GM12878 (cell line): ENCODE measurements at regions not wholly inside any gene's neighbourhood (a gene's known extent, or its start where the extent isn't known, plus 50 kb on each side); places are given as distances from the start of the nearest gene placed in this dataset.

Experiments
- ATAC-seq: fragments of 200-7000 bp; cut with Tn5 transposase; 3 replicates; pipeline ENCODE4 v1.9.1; 2020; ENCODE audit warnings: mild to moderate bottlenecking, moderate library complexity
- BruUV-seq: library from RNA; stranded (reverse); fragments of 400-500 nt; replicated peaks from 2 replicates; lab custom pipeline; 2021; lab: Mats Ljungman, UMichigan
- CTCF ChIA-PET: fragments of 300-600 bp; sonication (Branson Sonifier 250); formaldehyde crosslinking; extraction: SDS; loops from one replicate; lab custom pipeline; 2021; ENCODE audit warnings: inconsistent platforms; lab: Yijun Ruan, JAX
- POLR2A ChIA-PET: fragments of 350-600 bp; formaldehyde crosslinking; extraction: SDS; loops from one replicate; lab custom pipeline; 2021; ENCODE audit warnings: inconsistent platforms; lab: Charles Lee
- RAD21 ChIA-PET: fragments of 300-600 bp; sonication (Branson Sonifier 250); formaldehyde crosslinking; loops from one replicate; lab custom pipeline; 2023; ENCODE audit warnings: antibody characterized with exemption; ENCODE audit not compliant: unreplicated experiment; lab: Charles Lee
- SMC1A ChIA-PET: fragments of 300-600 bp; sonication (Branson Sonifier 250); formaldehyde crosslinking; loops from one replicate; lab custom pipeline; 2023; ENCODE audit not compliant: unreplicated experiment, uncharacterized antibody; lab: Charles Lee
- DNase-seq: peaks from one replicate; pipeline ENCODE4 v3.0.0-alpha.2; 2011; ENCODE audit warnings: low read depth, low spot score
- FAIRE-seq: peaks from 3 replicates; lab custom pipeline; 2011; peaks lifted over from hg19 to GRCh38; lab: Jason Lieb, UNC
- H2AFZ ChIP-seq: 2 replicates; pipeline ENCODE4 v1.6.0; 2011; ENCODE audit warnings: low read depth, low read length, control low read depth; ENCODE audit not compliant: control insufficient read depth
- H3K27ac ChIP-seq: 2 replicates; pipeline ENCODE4 v1.5.1; 2011; ENCODE audit warnings: control low read depth; ENCODE audit not compliant: control insufficient read depth, insufficient read depth
- H3K27me3 ChIP-seq, 2 experiments: replicated peaks in 1 of 2; 2 replicates each; pipeline versions ENCODE4 v1.6.0 to v1.6.1; 2011; ENCODE audit warnings: low read length in 1 of 2; ENCODE audit not compliant: control insufficient read depth in 2 of 2, insufficient read depth in 2 of 2
- H3K36me3 ChIP-seq, 2 experiments: 2 replicates each; pipeline ENCODE4 v1.5.1; 2011; ENCODE audit warnings: low read length in 1 of 2; ENCODE audit not compliant: control insufficient read depth in 2 of 2, insufficient read depth in 2 of 2
- H3K4me1 ChIP-seq: 2 replicates; pipeline ENCODE4 v1.6.1; 2011; ENCODE audit warnings: mild to moderate bottlenecking, low read length, moderate library complexity, mixed read lengths; ENCODE audit not compliant: control insufficient read depth, insufficient read depth
- H3K4me2 ChIP-seq: 2 replicates; pipeline ENCODE4 v1.6.0; 2011; ENCODE audit warnings: control low read depth; ENCODE audit not compliant: control insufficient read depth, insufficient read depth
- H3K4me3 ChIP-seq: fragments of 200-600 bp; sonication (generic); 2 replicates; pipeline ENCODE4 v1.5.1; 2016
- H3K79me2 ChIP-seq: 2 replicates; pipeline ENCODE4 v1.6.0; 2011; ENCODE audit warnings: low read length; ENCODE audit not compliant: control insufficient read depth, insufficient read depth
- H3K9ac ChIP-seq: 2 replicates; pipeline ENCODE4 v1.8.0; 2011; ENCODE audit warnings: low read length, control low read depth, mixed read lengths; ENCODE audit not compliant: control insufficient read depth, insufficient read depth
- H3K9me3 ChIP-seq: replicated peaks from 3 replicates; pipeline ENCODE4 v1.5.1; 2011; ENCODE audit warnings: mild to moderate bottlenecking, low read length; ENCODE audit not compliant: control insufficient read depth, insufficient read depth
- H4K20me1 ChIP-seq: 2 replicates; pipeline ENCODE4 v1.6.0; 2011; ENCODE audit not compliant: control insufficient read depth, insufficient read depth
- CEBPZ ChIP-seq: fragments of 150-350 bp; IDR thresholded peaks from 2 replicates; pipeline ENCODE4 v1.6.1; 2016; ENCODE audit warnings: low read depth, low read length
- CHD4 ChIP-seq: fragments of 200-600 bp; sonication (generic); IDR thresholded peaks from 2 replicates; pipeline ENCODE4 v1.6.1; 2016; ENCODE audit warnings: mild to moderate bottlenecking
- ESRRA ChIP-seq: IDR thresholded peaks from 2 replicates; pipeline ENCODE4 v1.6.1; 2012; ENCODE audit warnings: mild to moderate bottlenecking, low read length, improper control_type of control experiment
- GATAD2B ChIP-seq: fragments of 450-650 bp; conservative IDR thresholded peaks from 2 replicates; pipeline ENCODE4 v1.6.1; 2017; ENCODE audit warnings: low read depth, mild to moderate bottlenecking, moderate library complexity
- LARP7 ChIP-seq: fragments of 450-650 bp; IDR thresholded peaks from 2 replicates; pipeline ENCODE4 v1.6.1; 2017; ENCODE audit warnings: mild to moderate bottlenecking
- MTA2 ChIP-seq: fragments of 450-650 bp; IDR thresholded peaks from 2 replicates; pipeline ENCODE4 v1.6.1; 2016; ENCODE audit warnings: low read depth, mild to moderate bottlenecking, moderate library complexity
- NFYB ChIP-seq: IDR thresholded peaks from 2 replicates; pipeline ENCODE4 v1.6.1; 2011; ENCODE audit warnings: low read depth, mild to moderate bottlenecking, low read length, improper control_type of control experiment, moderate library complexity; ENCODE audit not compliant: insufficient read depth
- RAD51 ChIP-seq: fragments of 450-650 bp; IDR thresholded peaks from 2 replicates; pipeline ENCODE4 v1.6.1; 2016; ENCODE audit warnings: moderate library complexity, mild to moderate bottlenecking, inconsistent platforms
- RFX5 ChIP-seq: IDR thresholded peaks from 2 replicates; pipeline ENCODE4 v1.6.1; 2011; ENCODE audit warnings: low read depth, low read length, improper control_type of control experiment
- RUNX3 ChIP-seq: IDR thresholded peaks from 2 replicates; pipeline ENCODE4 v1.6.1; 2012; ENCODE audit warnings: low read length, inconsistent platforms
- SIX5 ChIP-seq: IDR thresholded peaks from 2 replicates; pipeline ENCODE4 v1.6.1; 2011; ENCODE audit warnings: mild to moderate bottlenecking, low read depth, low read length, moderate library complexity; ENCODE audit not compliant: severe bottlenecking
- SMAD1 ChIP-seq: fragments of 450-650 bp; IDR thresholded peaks from 2 replicates; pipeline ENCODE4 v1.6.1; 2018; ENCODE audit warnings: mild to moderate bottlenecking, low read depth; ENCODE audit not compliant: partially characterized antibody
- SPI1 ChIP-seq: IDR thresholded peaks from 2 replicates; pipeline ENCODE4 v1.6.1; 2011; ENCODE audit warnings: low read depth, mild to moderate bottlenecking, low read length, moderate library complexity, borderline replicate concordance; ENCODE audit not compliant: insufficient read depth
- TCF12 ChIP-seq: IDR thresholded peaks from 2 replicates; pipeline ENCODE4 v1.6.1; 2011; ENCODE audit warnings: low read depth, mild to moderate bottlenecking, low read length
- USF2 ChIP-seq: IDR thresholded peaks from 2 replicates; pipeline ENCODE4 v1.6.1; 2011; ENCODE audit warnings: low read depth, low read length, improper control_type of control experiment, borderline replicate concordance
- ZBED1 ChIP-seq: IDR thresholded peaks from 2 replicates; pipeline ENCODE4 v1.6.1; 2016; ENCODE audit warnings: borderline replicate concordance
- ZBTB40 ChIP-seq: fragments of 450-650 bp; IDR thresholded peaks from 2 replicates; pipeline ENCODE4 v1.6.1; 2016; ENCODE audit warnings: mild to moderate bottlenecking, moderate library complexity, borderline replicate concordance
- ZZZ3 ChIP-seq: IDR thresholded peaks from 2 replicates; pipeline ENCODE4 v1.6.1; 2011; ENCODE audit warnings: low read depth; ENCODE audit not compliant: control insufficient read depth, insufficient read length
- WGBS: methylation state at CpG from one replicate; pipeline ENCODE4 v1.1.6; 2016; ENCODE audit warnings: low lambda C conversion rate; ENCODE audit not compliant: insufficient replicate concordance, insufficient coverage; ENCODE audit errors: missing lambda C conversion rate; 5-methylcytosine and 5-hydroxymethylcytosine counted together
- in situ Hi-C: fragments of 300-500 bp; cut with MboI; formaldehyde crosslinking; loops from 9 replicates; pipeline ENCODE4 v1.14.3; 2018; ENCODE audit warnings: mixed read lengths
- intact Hi-C: fragments of 100-400 bp; cut with micrococcal nuclease; formaldehyde crosslinking; loops from one replicate; pipeline ENCODE4 v1.14.2; 2022; ENCODE audit not compliant: unreplicated experiment

GRCh38 chrX:45598861-45599260, 398.2 kb upstream of the DIPK2B start:
- H4K20me1 ChIP-seq = no peaks in the 10 kb centered on the region
- H3K9ac ChIP-seq = no peak overlapping the region
- DNase-seq = no peak
- no peak overlapping the region for H3K4me3 ChIP-seq
- POLR2A ChIA-PET = no interaction called here
- ATAC-seq = no peak
- SMC1A ChIA-PET = no interaction called here
- in situ Hi-C loops = no loop called here
- CTCF ChIA-PET = no interaction called here
- RAD21 ChIA-PET = no interaction called here
- intact Hi-C loops = no loop called here
- no peaks in the 10 kb centered on the region for H3K4me1 ChIP-seq
- FAIRE-seq = no peak
- H3K27me3 ChIP-seq = no peaks in the 10 kb centered on the region
- H3K36me3 ChIP-seq = no peaks in the 10 kb centered on the region
- no peak overlapping the region for H3K4me2 ChIP-seq
- no peak overlapping the region for H2AFZ ChIP-seq
- no peaks in the 10 kb centered on the region for H3K9me3 ChIP-seq
- no peaks in the 10 kb centered on the region for H3K79me2 ChIP-seq
- no peak overlapping the region for H3K27ac ChIP-seq
- TF ChIP-seq ESRRA (no peak), ZBTB40 (no peak), ZZZ3 (no peak), RUNX3 (no peak), RFX5 (no peak), CEBPZ (no peak), SMAD1 (no peak), CHD4 (no peak), TCF12 (no peak), LARP7 (no peak), ZBED1 (no peak), MTA2 (no peak), GATAD2B (no peak), USF2 (no peak), NFYB (no peak), RAD51 (no peak), SPI1 (no peak), SIX5 (no peak)
- WGBS = 31% methylated on average over 3 of the region's 3 CpGs
- no TSS peak for BruUV-seq
